CD4-positive, alpha-beta T cell (primary cell): ENCODE measurements at regions not wholly inside any gene's neighbourhood (a gene's known extent, or its start where the extent isn't known, plus 50 kb on each side); places are given as distances from the start of the nearest gene placed in this dataset.

Source experiments
- ATAC-seq: fragments of 200-7000 bp; cut with Tn5 transposase; one replicate; pipeline ENCODE4 v1.10.0; 2022; ENCODE audit warnings: mild to moderate bottlenecking; ENCODE audit not compliant: poor library complexity
- CTCF ChIA-PET: fragments of 350-600 bp; sonication (Branson Sonifier 250); formaldehyde crosslinking; loops from one replicate; lab custom pipeline; 2021; ENCODE audit warnings: antibody characterized with exemption, inconsistent platforms; lab: Charles Lee
- POLR2A ChIA-PET: fragments of 350-600 bp; sonication (Branson Sonifier 250); formaldehyde crosslinking; loops from one replicate; lab custom pipeline; 2021; ENCODE audit warnings: antibody characterized with exemption, inconsistent platforms; lab: Charles Lee
- DNase-seq, 14 experiments: peaks; one replicate each; pipeline ENCODE4 v3.0.0-alpha.2; 2013 to 2020; ENCODE audit warnings: mixed read lengths in 2 of 14
- H3K27ac ChIP-seq, 2 donors: one replicate each; pipeline versions ENCODE4 v1.5.1 to v1.7.0; 2013; ENCODE audit warnings: low read length in 2 of 2, low read depth in 1 of 2, mild to moderate bottlenecking in 1 of 2
- H3K27me3 ChIP-seq, 2 experiments: 1 replicate in 1 of 2; 2 replicates in 1 of 2; pipeline versions ENCODE4 v1.6.1 to v1.7.0; 2013; ENCODE audit warnings: low read length in 2 of 2, control low read depth in 1 of 2, mild to moderate bottlenecking in 1 of 2, moderate library complexity in 1 of 2; ENCODE audit not compliant: insufficient read depth in 2 of 2, control insufficient read depth in 1 of 2
- H3K36me3 ChIP-seq: one replicate; pipeline ENCODE4 v1.6.1; 2013; ENCODE audit warnings: low read length, control low read depth; ENCODE audit not compliant: insufficient read depth
- H3K4me1 ChIP-seq: one replicate; pipeline ENCODE4 v1.6.1; 2013; ENCODE audit warnings: low read length, control low read depth; ENCODE audit not compliant: insufficient read depth
- H3K4me3 ChIP-seq: one replicate; pipeline ENCODE4 v1.5.1; 2013; ENCODE audit warnings: mild to moderate bottlenecking, low read length, moderate library complexity
- H3K9me3 ChIP-seq, 2 experiments: 1 replicate in 1 of 2; 2 replicates in 1 of 2; pipeline versions ENCODE4 v1.6.1 to v1.7.0; 2013; ENCODE audit warnings: low read length in 2 of 2, mild to moderate bottlenecking in 2 of 2, control low read depth in 1 of 2, moderate library complexity in 1 of 2; ENCODE audit not compliant: control insufficient read depth in 1 of 2, insufficient read depth in 1 of 2
- H3K27ac Mint-ChIP-seq: one replicate; pipeline ENCODE4 v1.8.0; 2020; ENCODE audit warnings: mixed read lengths
- H3K27me3 Mint-ChIP-seq: one replicate; pipeline ENCODE4 v1.8.0; 2021; ENCODE audit warnings: mixed read lengths
- H3K36me3 Mint-ChIP-seq: one replicate; pipeline ENCODE4 v1.8.0; 2021; ENCODE audit warnings: low read depth, mixed read lengths
- H3K4me1 Mint-ChIP-seq: one replicate; pipeline ENCODE4 v1.8.0; 2021; ENCODE audit warnings: low read depth, mixed read lengths
- H3K4me3 Mint-ChIP-seq: one replicate; pipeline ENCODE4 v1.8.0; 2020; ENCODE audit warnings: mild to moderate bottlenecking, mixed read lengths
- H3K9me3 Mint-ChIP-seq: one replicate; pipeline ENCODE4 v1.8.0; 2020; ENCODE audit warnings: mixed read lengths
- CTCF ChIP-seq: fragments of 200-600 bp; IDR thresholded peaks from one replicate; pipeline ENCODE4 v1.8.0; 2022; ENCODE audit warnings: antibody characterized with exemption, mild to moderate bottlenecking
- intact Hi-C, 2 experiments: fragments of 100-400 bp; cut with DNase I in 1 of 2; cut with micrococcal nuclease in 1 of 2; formaldehyde crosslinking; loops; one replicate each; pipeline versions ENCODE4 v1.15.1 to v1.9.0; 2023 to 2025; cut with DNase I, micrococcal nuclease

DNA sequence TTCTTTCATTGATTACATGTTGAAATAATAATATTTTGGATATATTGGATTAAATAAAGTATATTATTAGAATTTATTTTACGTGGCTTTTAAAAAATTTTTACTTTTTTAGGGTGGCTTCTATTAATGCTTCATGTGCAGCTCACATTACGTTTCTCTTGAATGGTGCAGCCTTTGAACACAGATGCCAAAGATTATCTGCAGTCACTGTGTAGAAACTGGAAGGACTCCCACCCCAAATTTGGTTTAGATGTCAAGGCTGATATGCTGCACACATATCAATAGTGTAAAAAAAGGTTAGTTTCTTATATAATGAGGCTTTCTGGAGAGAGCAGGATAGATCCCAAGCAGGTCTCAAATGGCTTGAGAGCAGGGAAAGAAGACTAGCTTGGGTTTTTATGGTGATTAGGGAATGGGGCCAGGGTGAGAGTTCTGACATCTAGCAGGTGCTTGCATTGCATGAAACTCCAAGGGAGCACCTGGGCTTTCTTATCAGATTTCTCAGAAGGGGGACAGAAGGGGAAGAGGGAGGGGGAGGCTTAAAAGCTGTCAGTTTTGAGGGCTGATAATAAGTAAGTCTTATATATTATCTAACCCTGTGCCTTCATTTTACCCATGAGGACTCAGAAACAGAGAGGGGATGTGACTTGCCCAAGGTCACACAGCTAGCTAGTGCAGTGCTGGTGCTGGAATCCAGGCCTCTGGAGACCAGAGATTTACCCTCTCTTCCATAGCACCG lies 89.6 kb downstream of the CHST2 start:
- no peaks in the 10 kb centered on the region for H3K36me3 ChIP-seq
- Mint-ChIP-seq H3K27me3 (no peaks in the 10 kb centered on the region), H3K9me3 (no peaks in the 10 kb centered on the region), H3K27ac (no peak overlapping the region), H3K4me1 (no peaks in the 10 kb centered on the region), H3K36me3 (no peaks in the 10 kb centered on the region), H3K4me3 (no peak overlapping the region)
- POLR2A ChIA-PET = no interaction called here
- TF ChIP-seq CTCF = no peak
- ATAC-seq (no peak), DNase-seq (no peak)
- intact Hi-C loops = no loop called here
- no peaks in the 10 kb centered on the region for H3K4me1 ChIP-seq
- H3K27me3 ChIP-seq = no peaks in the 10 kb centered on the region
- CTCF ChIA-PET = no interaction called here
- peaks cover 0 to 6% of the 10 kb centered on the region in 2 experiments for H3K9me3 ChIP-seq
- H3K4me3 ChIP-seq = no peak overlapping the region
- no peak overlapping the region for H3K27ac ChIP-seq

DNA sequence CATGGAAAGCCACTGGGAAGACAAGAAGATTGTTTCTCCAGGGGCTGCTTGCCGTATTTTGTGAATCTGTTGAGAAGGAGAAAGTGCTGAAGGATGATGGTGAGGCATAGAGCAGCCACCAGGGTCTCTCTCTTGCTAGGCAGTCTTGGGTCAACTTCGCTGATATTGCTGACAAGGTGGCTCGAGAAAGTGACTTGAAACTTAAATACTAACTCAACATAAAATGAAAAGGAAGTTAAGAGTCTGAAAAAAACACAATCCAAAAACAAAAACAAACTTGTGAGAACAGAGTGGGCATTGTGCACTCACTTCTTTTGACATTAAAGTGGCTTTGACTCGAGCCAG lies 90.1 kb downstream of the CHST2 start:
- ATAC-seq = no peak
- no peak for DNase-seq
- CTCF ChIA-PET = no interaction called here
- Mint-ChIP-seq H3K27ac (no peak overlapping the region), H3K27me3 (no peaks in the 10 kb centered on the region), H3K9me3 (no peaks in the 10 kb centered on the region), H3K4me1 (no peaks in the 10 kb centered on the region), H3K4me3 (no peak overlapping the region), H3K36me3 (no peaks in the 10 kb centered on the region)
- no peaks in the 10 kb centered on the region for H3K4me1 ChIP-seq
- no peaks in the 10 kb centered on the region for H3K27me3 ChIP-seq
- intact Hi-C loops = no loop called here
- H3K27ac ChIP-seq = no peak overlapping the region
- no peak for TF ChIP-seq CTCF
- POLR2A ChIA-PET = no interaction called here
- H3K9me3 ChIP-seq = peaks cover 0 to 6% of the 10 kb centered on the region in 2 experiments
- no peak overlapping the region for H3K4me3 ChIP-seq
- no peaks in the 10 kb centered on the region for H3K36me3 ChIP-seq

DNA sequence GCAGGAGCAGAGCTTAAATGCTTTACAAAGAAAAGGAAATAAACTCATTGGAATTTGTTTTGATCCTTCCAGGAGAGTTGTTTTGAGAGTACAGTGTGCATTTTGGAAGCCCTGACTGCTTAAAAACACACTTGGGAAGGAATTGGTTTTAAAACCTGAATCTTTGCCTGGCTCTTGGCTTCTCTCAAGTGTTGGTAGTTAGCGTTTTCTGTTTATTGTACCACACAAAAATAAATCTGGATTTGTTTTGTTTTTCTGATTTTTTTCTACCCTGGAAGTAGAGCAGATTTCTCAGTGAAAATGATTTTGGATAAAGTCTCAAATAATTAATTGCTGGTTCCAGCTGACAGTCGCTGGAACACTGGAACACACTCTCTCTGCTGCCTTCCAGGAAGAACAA lies 90.6 kb downstream of the CHST2 start:
- Mint-ChIP-seq H3K27me3 (no peaks in the 10 kb centered on the region), H3K27ac (no peak overlapping the region), H3K36me3 (no peaks in the 10 kb centered on the region), H3K4me1 (no peaks in the 10 kb centered on the region), H3K4me3 (no peak overlapping the region), H3K9me3 (no peaks in the 10 kb centered on the region)
- H3K27ac ChIP-seq = no peak overlapping the region
- ChIA-PET POLR2A (no interaction called here), CTCF (no interaction called here)
- no peak overlapping the region for H3K4me3 ChIP-seq
- intact Hi-C loops = no loop called here
- TF ChIP-seq CTCF = no peak
- H3K36me3 ChIP-seq = no peaks in the 10 kb centered on the region
- no peaks in the 10 kb centered on the region for H3K4me1 ChIP-seq
- H3K9me3 ChIP-seq = peaks cover 0 to 6% of the 10 kb centered on the region in 2 experiments
- DNase-seq (no peak), ATAC-seq (no peak)
- no peaks in the 10 kb centered on the region for H3K27me3 ChIP-seq
